GM12878 (cell line): ENCODE measurements at regions not wholly inside any gene's neighbourhood (a gene's known extent, or its start where the extent isn't known, plus 50 kb on each side); places are given as distances from the start of the nearest gene placed in this dataset.

Source experiments
- CTCF ChIP-seq, 3 experiments: IDR thresholded peaks in 2 of 3; conservative IDR thresholded peaks in 1 of 3; 2 replicates each; pipeline ENCODE4 v1.5.1; 2011; ENCODE audit warnings: low read depth in 3 of 3, low read length in 3 of 3, mild to moderate bottlenecking in 3 of 3, control low read depth in 2 of 3, moderate library complexity in 2 of 3, inconsistent platforms in 1 of 3, mixed read lengths in 1 of 3; ENCODE audit not compliant: control insufficient read depth in 2 of 3, insufficient read depth in 1 of 3; ENCODE audit errors: extremely low read depth in 1 of 3
- NR2C2 ChIP-seq: IDR thresholded peaks from 2 replicates; pipeline ENCODE4 v1.6.1; 2011; ENCODE audit warnings: borderline replicate concordance, low read depth; ENCODE audit not compliant: control insufficient read depth, insufficient read length
- POLR2A ChIP-seq: IDR thresholded peaks from 2 replicates; pipeline ENCODE4 v1.6.1; 2011; ENCODE audit warnings: low read depth, mild to moderate bottlenecking, low read length
- POLR2AphosphoS5 ChIP-seq: IDR thresholded peaks from 2 replicates; pipeline ENCODE4 v1.6.1; 2011; ENCODE audit warnings: mild to moderate bottlenecking, low read length, inconsistent platforms
- RB1 ChIP-seq: fragments of 450-650 bp; formaldehyde crosslinking; IDR thresholded peaks from 2 replicates; pipeline ENCODE4 v1.6.1; 2017; ENCODE audit warnings: mild to moderate bottlenecking, borderline replicate concordance
- SIX5 ChIP-seq: IDR thresholded peaks from 2 replicates; pipeline ENCODE4 v1.6.1; 2011; ENCODE audit warnings: mild to moderate bottlenecking, low read depth, low read length, moderate library complexity; ENCODE audit not compliant: severe bottlenecking
- SREBF1 ChIP-seq: IDR thresholded peaks from 2 replicates; pipeline ENCODE4 v1.6.1; 2012; ENCODE audit warnings: mild to moderate bottlenecking, low read length
- TCF12 ChIP-seq: IDR thresholded peaks from 2 replicates; pipeline ENCODE4 v1.6.1; 2011; ENCODE audit warnings: low read depth, mild to moderate bottlenecking, low read length
- USF2 ChIP-seq: IDR thresholded peaks from 2 replicates; pipeline ENCODE4 v1.6.1; 2011; ENCODE audit warnings: low read depth, low read length, improper control_type of control experiment, borderline replicate concordance

- TF ChIP-seq TCF12, result no peak
- TF ChIP-seq POLR2AphosphoS5, result no peak
- no peak for TF ChIP-seq POLR2A
- TF ChIP-seq CTCF (IDR thresholded peaks at IDR 0.05 in 2 of 3, conservative IDR thresholded peaks at IDR 0.05 in 1 of 3; ENCODE audit: control insufficient read depth in 2 of 3, extremely low read depth in 1 of 3, insufficient read depth in 1 of 3, low read depth in 3 of 3, low read length in 3 of 3), result no peak
- no peak for TF ChIP-seq SIX5
- TF ChIP-seq NR2C2, result no peak
- TF ChIP-seq SREBF1, result no peak
- TF ChIP-seq USF2, result no peak
- no peak for TF ChIP-seq RB1
Observed at GRCh38 chr6:11644601-11645000, 107.1 kb downstream of the TMEM170B start.
